ENCODE measurements at regions not wholly inside any gene's neighbourhood (a gene's known extent, or its start where the extent isn't known, plus 50 kb on each side); places are given as distances from the start of the nearest gene placed in this dataset.
A peak's percentile ranks its signal among the peaks of the same experiment; 100 is the strongest.

- TF ChIP-seq BACH1 (IDR thresholded peaks at IDR 0.05; ENCODE audit: borderline replicate concordance) (0 out of 2 replicates have a peak, but pooled peaks have one; percentile 8), HDGF (IDR thresholded peaks at IDR 0.05) (peak; percentile 11; the same call in 1 of the 2 replicates), SP1 (IDR thresholded peaks at IDR 0.05; ENCODE audit: low read depth, low read length) (no peak), ZNF384 (IDR thresholded peaks at IDR 0.05; ENCODE audit: borderline replicate concordance, low read depth, low read length) (no peak), CHD2 (IDR thresholded peaks at IDR 0.05; ENCODE audit: borderline replicate concordance, low read depth, low read length) (0 out of 2 replicates have a peak, but pooled peaks have one; percentile 36), CREB1 (IDR thresholded peaks at IDR 0.05; ENCODE audit: low read depth) (no peak), YY1 (IDR thresholded peaks at IDR 0.05; ENCODE audit: low read depth, low read length) (peak; percentile 69), SPI1 (IDR thresholded peaks at IDR 0.05; ENCODE audit: borderline replicate concordance, insufficient read depth, low read depth, low read length) (no peak), NKRF (conservative IDR thresholded peaks at IDR 0.05) (no peak), PKNOX1 (IDR thresholded peaks at IDR 0.05) (no peak), CEBPZ (IDR thresholded peaks at IDR 0.05; ENCODE audit: low read depth, low read length) (no peak), PAX8 (IDR thresholded peaks at IDR 0.05) (no peak), MAX (IDR thresholded peaks at IDR 0.05; ENCODE audit: low read depth, low read length) (peak; percentile 22; the same call in 1 of the 2 replicates), ZNF217 (IDR thresholded peaks at IDR 0.05) (0 out of 2 replicates have a peak, but pooled peaks have one; percentile 12), ATF2 (IDR thresholded peaks at IDR 0.05; ENCODE audit: low read length) (no peak), ZNF592 (IDR thresholded peaks at IDR 0.05) (no peak)
These were observed 123.7 kb downstream of the MRPL14 start (continued) for GRCh38 chr6:44003345-44004061.
